Epidermal melanocyte (primary cell): ENCODE measurements at regions not wholly inside any gene's neighbourhood (a gene's known extent, or its start where the extent isn't known, plus 50 kb on each side); places are given as distances from the start of the nearest gene placed in this dataset.
"Not testable (repeated sequence)": the region's sequence is repeated elsewhere in the genome, so short reads cannot be mapped to it uniquely, and the experiment has no call there.

ENCODE experiments used
- DNase-seq: peaks from one replicate; pipeline ENCODE4 v3.0.0; 2011; ENCODE audit warnings: low spot score; ENCODE audit not compliant: insufficient read length

DNA sequence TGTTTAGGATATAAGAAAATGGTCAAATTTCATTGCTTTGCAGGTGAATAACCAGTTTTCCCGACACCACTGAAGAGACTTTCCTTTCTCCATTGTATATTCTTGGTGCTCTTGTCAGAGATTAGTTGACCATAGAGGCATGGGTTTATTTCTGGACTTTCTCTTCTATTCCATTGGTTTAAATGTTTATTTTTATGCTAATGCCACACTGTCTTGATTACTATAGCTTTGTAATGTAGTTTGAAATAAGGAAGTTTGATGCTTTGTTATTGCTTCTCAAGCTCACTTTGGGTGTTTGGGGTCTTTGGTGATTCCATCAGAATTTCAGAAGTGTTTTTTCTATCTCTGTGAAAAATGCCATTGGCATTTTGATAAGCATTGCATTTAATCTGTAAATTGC is 190.0 kb upstream of the SPRY2 start:
- DNase-seq, result no peak

DNA sequence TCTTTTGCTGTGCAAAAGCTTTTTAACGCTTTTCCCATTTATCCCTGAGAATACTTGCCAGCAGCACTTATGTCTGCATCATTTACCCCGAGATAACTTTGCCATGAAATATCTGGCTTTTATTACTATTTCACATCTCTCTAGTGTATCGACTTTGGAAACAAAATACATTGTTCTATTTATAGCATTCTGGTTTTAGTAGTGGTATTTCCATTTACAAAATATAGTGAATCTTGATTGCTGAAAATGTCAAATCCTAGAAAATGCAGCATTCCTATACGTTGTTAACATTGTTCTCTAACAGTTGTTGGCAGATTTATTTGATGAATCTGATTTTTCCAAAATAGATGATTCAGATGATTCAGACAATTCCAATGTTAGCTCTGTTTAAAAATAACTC is 189.3 kb upstream of the SPRY2 start:
- no peak for DNase-seq

GRCh38 chr13:80529734-80530133 is 188.8 kb upstream of the SPRY2 start:
- no peak for DNase-seq

- DNase-seq, result no peak
These were observed 187.8 kb upstream of the SPRY2 start for GRCh38 chr13:80528733-80529132.

DNA sequence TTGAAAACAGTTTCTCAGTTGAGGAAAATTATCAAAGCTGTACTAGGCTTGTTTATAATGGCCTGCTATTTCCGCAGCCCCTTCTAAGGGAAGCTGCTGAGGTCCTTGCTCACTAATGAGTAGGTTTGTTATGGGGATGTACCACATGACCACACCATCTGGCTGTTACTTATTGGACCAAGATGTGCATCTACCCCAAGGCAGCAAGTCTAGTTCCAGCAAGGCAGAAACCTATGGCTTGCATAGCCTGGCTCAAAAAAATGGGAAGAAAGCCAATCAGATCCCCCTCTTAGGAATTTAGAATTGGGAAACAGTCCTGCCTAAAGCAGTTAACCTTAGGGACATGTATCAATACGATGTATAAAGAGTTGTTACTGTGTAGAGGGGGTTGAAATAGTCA is 186.5 kb upstream of the SPRY2 start:
- DNase-seq, result no peak

DNA sequence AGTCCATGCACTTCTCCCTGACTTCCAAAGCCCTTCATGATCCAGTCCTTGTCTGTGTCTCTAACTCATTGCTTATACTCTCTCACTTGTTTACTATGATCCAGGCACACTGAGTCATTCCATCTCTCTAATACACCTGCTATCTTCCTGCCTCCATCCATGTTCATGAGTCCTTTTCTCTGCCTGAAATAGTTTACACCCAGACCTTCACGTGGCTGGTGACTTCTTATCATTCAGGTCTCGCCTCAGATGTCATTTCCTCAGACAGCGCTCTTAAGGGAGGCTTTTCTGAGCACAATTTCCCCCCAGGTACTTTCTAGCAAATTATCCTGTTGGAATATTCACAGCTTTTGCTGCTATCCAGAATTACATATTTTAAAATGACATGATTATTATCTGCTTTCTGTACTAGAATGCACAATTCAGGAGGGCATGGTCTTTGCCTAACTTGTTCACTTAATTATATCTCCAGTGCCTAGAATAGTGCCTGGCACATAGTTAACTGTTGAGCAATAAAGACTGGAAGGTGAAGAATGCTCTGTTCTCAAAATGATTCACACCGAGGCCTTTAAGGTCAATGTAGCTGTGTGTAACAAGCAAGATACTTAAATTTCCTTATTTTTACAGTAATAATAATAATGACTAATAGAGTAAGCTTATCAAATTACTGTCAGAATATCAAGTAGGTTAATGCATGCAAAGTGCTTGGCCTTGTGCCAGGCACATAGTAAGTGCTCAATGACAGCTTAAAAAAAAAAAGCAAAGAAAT is 183.7 kb upstream of the SPRY2 start:
- no peak for DNase-seq

DNA sequence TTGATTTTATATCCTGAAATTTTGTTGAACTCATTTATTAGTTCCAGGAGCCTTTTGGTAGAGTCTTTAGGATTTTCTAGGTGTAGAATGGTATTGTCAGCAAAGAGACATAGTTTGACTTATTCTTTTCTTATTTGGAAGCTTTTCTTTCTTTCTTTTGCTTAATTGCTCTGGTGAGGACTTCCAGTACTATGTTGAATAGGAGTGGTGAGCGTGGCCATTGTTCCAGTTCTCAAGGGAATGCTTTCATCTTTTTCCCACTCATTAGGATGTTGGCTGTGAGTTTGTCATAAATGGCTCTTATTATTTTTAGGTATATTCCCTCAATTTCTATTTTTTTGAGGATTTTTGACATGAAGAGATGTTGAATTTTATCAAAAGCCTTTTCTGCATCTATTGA is 182.2 kb upstream of the SPRY2 start:
- no peak for DNase-seq

- not testable (repeated sequence) for DNase-seq
These were observed 181.5 kb upstream of the SPRY2 start for GRCh38 chr13:80522463-80522862.

GRCh38 chr13:80516818-80517348 is 176.0 kb upstream of the SPRY2 start:
- no peak for DNase-seq

- no peak for DNase-seq
These were observed 174.4 kb upstream of the SPRY2 start for GRCh38 chr13:80515296-80515695.

- DNase-seq, result no peak
These were observed 172.3 kb upstream of the SPRY2 start for GRCh38 chr13:80513196-80513595.

DNA sequence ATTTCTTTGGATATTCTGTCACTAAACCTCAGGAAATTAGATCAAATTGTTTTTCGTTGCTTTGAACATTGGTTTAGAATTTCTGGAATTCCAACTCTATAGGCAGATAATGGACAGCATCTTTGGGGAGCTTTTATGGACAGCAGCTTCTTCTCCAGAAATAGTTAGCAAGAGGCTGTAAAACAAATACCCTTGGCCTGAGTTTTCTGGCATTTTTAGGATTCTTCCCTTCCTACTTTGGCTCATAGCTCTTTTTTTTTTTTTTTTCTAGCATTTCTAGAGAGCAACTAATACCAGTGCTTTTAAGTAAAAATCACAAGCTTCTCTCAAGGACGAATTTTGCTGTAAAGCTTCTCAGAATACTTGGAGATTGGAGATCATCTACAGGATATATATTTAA is 169.8 kb upstream of the SPRY2 start:
- no peak for DNase-seq

GRCh38 chr13:80509264-80509663 is 168.3 kb upstream of the SPRY2 start:
- DNase-seq, result no peak

- no peak for DNase-seq
These were observed 167.1 kb upstream of the SPRY2 start for GRCh38 chr13:80508031-80508430.

DNA sequence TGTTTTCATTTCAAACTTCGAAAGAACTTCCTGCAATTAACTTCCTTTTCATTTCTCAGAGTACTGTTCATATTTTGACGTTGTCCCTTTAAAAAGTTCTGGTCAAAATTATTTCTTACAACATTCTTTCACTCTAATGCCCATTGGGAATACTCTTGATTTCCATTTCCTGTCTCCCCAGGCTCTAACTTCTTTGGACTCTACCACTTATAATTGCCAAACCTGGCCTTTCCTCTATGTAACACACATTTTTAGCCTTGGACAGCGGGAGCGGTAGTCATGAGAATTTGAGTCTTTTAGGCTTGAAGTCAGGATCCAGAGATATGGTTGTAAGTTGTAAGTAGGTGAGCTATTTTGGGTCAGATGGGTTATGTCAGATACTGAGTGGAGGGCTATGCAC is 163.5 kb upstream of the SPRY2 start:
- DNase-seq, result no peak

- DNase-seq, result no peak
These were observed 161.4 kb upstream of the SPRY2 start for GRCh38 chr13:80502359-80502758.

GRCh38 chr13:80501556-80501955 is 160.6 kb upstream of the SPRY2 start:
- DNase-seq, result no peak

GRCh38 chr13:80499536-80500290 is 158.8 kb upstream of the SPRY2 start:
- no peak for DNase-seq

DNA sequence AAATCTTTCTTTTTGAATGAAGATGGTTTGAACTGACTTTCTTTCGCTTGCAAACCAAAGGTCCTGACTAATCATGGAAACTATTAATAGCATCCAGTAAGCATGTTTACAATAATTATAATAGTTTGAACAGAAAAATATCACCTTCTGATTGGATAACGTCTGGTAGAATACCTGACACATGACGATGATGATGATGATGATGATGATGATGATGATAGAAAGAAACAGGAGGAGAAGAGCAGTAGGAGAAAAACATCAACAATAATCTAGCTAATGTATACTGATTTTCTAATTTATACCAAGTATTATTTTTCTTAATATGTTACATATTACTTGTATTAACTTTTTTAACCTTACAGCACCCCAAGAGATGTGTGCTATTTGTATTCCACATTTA is 157.5 kb upstream of the SPRY2 start:
- no peak for DNase-seq

GRCh38 chr13:80497978-80498377 is 157.1 kb upstream of the SPRY2 start:
- DNase-seq, result no peak

- no peak for DNase-seq
These were observed 156.5 kb upstream of the SPRY2 start for GRCh38 chr13:80497439-80497838.

GRCh38 chr13:80496721-80497397 is 155.9 kb upstream of the SPRY2 start:
- no peak for DNase-seq
